GM19438 (cell line): ENCODE measurements at regions not wholly inside any gene's neighbourhood (a gene's known extent, or its start where the extent isn't known, plus 50 kb on each side); places are given as distances from the start of the nearest gene placed in this dataset.

ENCODE experiments used
- ATAC-seq: cut with Tn5 transposase; IDR thresholded peaks from one replicate; pipeline ENCODE4 v1.9.1; 2021; ENCODE audit warnings: low read depth; ENCODE audit not compliant: unreplicated experiment

GRCh38 chr13:107095876-107096275, 527.9 kb upstream of the ARGLU1 start:
- no peak for ATAC-seq

DNA sequence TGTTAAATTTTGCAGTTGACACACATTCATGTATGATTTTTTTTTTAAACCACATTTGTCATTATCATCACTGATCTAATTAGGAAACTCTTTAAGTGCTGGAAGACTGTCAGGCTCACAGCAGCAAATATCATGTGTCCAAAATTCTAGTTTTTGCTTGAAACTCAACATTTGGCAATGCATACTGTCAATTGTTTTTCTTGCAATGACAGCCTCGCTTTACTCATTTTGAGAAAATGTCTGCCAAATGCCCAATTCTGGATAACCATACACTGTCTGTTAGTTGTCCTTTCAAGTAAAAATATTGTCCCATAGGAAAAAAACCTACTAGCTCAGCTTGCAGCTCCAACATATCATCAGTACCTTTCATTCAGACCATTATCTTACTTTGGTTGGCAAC, 523.9 kb upstream of the ARGLU1 start:
- ATAC-seq: no peak

- ATAC-seq: no peak
These were observed 523.5 kb upstream of the ARGLU1 start for GRCh38 chr13:107091428-107091827.

- no peak for ATAC-seq
These were observed 520.1 kb upstream of the ARGLU1 start for GRCh38 chr13:107088061-107088460.

- ATAC-seq: no peak
These were observed 511.6 kb upstream of the ARGLU1 start for GRCh38 chr13:107079423-107080049.

DNA sequence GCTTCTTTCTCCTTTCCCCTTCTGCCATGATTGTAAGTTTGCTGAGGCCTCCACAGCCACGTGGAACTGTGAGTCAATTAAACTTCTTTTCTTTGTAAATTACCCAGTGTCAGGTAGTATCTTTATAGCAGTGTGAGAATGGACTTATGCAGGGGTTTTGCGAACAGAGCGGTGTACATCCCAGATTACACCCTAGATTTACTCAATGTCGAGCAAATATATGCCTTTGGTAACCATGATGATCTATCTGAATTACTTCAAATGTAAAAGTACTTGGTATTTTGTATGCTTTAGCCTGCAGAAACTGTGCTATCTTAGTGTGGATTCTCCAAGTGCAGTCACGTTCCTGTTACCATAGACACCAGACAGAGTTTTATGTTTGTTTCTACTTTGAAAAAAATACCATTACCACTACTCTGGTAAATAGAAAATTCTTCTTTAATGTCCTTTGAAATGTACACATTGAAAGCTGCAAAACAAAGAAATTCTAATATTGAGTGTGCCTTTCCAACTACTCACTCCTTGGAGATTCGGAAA, 510.4 kb upstream of the ARGLU1 start:
- no peak for ATAC-seq

DNA sequence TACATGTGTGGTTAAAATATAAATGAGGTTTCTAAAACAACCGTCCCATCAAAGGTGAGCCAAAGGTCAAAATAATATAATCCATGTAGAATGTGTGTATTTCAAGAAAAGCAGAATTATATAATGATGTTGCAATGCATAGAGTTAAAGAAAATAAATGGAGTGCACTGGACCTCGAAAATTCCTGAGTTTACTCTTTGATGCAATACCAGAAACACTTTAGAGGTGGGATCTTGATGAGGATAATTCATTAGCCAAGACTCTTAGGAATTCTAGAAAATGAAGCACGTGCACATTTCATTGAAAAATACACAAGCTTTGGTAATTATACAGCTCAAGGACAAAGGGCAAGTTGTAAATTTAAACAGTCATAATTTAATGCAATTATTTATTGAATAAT, 508.9 kb upstream of the ARGLU1 start:
- no peak for ATAC-seq

- no peak for ATAC-seq
These were observed 507.6 kb upstream of the ARGLU1 start for GRCh38 chr13:107075576-107075975.

- ATAC-seq: no peak
These were observed 502.9 kb upstream of the ARGLU1 start for GRCh38 chr13:107070792-107071191.

DNA sequence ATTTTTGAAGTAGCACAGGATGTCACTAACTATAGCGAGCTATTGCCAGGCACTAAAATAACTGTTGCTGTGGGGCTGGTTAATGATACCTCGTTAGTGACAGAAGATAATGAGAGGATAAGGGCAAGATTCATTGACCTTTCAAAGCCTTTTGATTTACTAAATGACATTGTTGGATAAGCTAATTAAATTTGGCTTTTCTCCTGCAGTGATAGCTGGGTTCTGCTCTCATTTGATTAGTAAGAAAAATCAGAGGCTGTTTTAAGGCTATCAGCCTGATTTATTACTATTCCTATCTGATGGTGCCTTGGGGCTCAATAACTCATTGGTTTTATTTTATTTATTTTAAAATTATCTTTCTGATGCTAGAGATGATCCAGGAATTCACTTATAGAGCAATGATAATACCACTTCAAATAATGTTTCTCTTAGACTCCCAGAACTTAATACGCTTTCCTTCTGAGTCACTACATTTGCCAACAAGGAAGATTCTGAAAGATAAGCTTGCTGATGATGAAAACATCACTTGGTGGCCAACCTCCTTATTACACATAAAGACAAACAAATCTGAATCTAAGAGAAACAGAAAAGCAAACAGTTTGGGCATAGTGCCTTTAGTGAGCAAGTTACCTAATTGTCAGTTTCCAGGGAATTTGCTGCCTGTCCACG, 501.3 kb upstream of the ARGLU1 start:
- no peak for ATAC-seq

DNA sequence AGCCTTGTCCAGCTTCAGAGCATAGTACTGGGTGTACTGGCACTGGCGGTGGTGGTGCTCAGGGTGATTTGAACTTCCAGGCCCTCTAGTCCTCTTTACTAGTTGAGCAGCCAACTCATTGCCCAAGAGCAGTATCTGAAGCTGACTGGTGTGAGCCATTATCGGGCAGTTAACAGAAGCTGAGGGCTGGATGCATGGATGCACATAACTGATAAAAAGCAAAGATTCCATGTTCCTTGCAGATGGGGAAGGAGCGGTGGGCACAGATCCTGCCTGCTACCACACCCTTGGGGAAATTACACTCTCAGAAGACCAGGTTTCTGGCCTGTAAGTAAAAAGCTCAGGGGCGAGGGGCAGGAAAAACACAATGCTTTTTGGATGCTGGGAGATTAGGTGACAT, 499.4 kb upstream of the ARGLU1 start:
- no peak for ATAC-seq

- ATAC-seq: no peak
These were observed 498.4 kb upstream of the ARGLU1 start for GRCh38 chr13:107066355-107066754.

- no peak for ATAC-seq
These were observed 497.1 kb upstream of the ARGLU1 start for GRCh38 chr13:107065036-107065435.

- no peak for ATAC-seq
These were observed 489.2 kb upstream of the ARGLU1 start for GRCh38 chr13:107057028-107057631.

- no peak for ATAC-seq
These were observed 475.4 kb upstream of the ARGLU1 start for GRCh38 chr13:107043021-107043956.

DNA sequence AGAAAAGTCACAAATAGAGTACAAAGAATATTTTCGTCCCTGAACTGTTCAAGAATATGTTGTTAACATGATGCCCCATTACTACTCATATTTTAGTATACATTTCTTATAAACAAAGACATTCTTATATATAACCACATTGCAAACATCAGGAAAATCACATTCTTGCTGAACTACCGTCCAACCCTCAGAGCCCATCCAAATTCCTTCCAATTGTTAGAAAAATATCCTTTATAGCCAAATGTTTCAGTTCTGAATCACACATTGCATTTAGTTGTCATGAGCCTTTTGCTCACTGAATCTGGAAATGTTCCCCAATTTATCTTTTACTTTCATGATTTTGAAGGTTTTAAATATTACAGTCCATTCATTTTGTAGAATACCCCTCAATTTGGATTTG, 467.8 kb upstream of the ARGLU1 start:
- no peak for ATAC-seq

DNA sequence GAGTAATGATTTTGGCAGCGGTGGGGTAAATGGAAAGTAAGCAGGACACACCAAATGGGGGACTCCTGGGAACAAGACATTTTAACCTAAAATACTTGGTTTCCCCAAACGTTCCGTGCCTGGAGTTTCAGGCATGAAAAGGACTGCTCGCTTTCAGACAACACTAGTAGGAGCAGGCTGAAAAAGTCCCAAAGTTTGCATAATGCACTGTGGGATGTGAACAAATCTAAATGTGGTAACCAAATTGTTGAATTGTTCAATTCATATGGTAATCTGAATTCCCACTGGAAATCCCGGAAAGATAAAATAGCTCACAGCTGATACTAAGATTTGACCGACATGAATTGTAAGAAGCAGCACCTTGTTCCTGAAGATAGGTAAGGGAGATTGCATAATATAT, 467.2 kb upstream of the ARGLU1 start:
- ATAC-seq: no peak

DNA sequence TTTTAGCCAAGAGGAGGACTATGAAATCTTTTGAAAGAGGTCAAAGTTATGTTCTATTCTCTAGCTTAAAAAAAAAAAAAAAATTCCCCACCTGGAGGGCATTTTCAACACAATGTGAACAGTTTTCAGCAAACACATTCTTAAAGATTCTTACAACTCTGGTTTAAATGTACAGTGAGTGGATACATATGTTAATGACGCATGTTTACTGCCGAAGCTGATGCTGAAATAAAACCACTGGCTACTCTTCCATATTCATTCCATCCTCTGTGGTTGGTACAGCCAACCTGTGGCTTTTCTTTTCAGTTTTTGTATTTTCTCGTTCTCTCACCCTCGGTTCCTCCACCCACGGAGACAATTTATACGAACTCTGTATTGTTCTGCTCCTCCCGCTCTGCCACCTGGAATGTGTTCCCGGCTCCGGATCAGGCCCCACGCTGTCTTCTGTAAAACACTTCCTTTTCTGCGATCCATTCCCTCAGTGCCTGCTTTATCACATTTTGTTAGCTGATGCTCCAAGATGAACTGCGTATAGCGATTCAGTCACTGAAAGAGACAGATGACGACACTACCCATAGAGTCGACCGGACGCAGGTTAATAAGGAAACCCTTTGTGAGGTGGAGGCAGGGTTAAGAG, 466.4 kb upstream of the ARGLU1 start:
- ATAC-seq: no peak

GRCh38 chr13:107031716-107032115, 463.8 kb upstream of the ARGLU1 start:
- no peak for ATAC-seq

GRCh38 chr13:107028751-107029150, 460.8 kb upstream of the ARGLU1 start:
- ATAC-seq: no peak
